SK-N-SH (cell line): ENCODE measurements at regions not wholly inside any gene's neighbourhood (a gene's known extent, or its start where the extent isn't known, plus 50 kb on each side); places are given as distances from the start of the nearest gene placed in this dataset.

Experiments
- CTCF ChIA-PET: fragments of 300-600, 350-600 bp; formaldehyde crosslinking; extraction: SDS; loops from one replicate; lab custom pipeline; 2021; lab: Yijun Ruan, JAX
- POLR2A ChIA-PET: fragments of 350-600 bp; sonication (Branson Sonifier 250); formaldehyde crosslinking; extraction: SDS; loops from one replicate; lab custom pipeline; 2020; ENCODE audit warnings: antibody characterized with exemption, inconsistent platforms; lab: Yijun Ruan, JAX
- DNase-seq: peaks from one replicate; pipeline ENCODE4 v3.0.0; 2012
- H2AFZ ChIP-seq: fragments of 200-600 bp; sonication (generic); 2 replicates; pipeline ENCODE4 v1.8.1; 2016; ENCODE audit warnings: antibody characterized with exemption, mild to moderate bottlenecking, low read depth
- H3F3A ChIP-seq: fragments of 200-600 bp; sonication (generic); replicated peaks from 2 replicates; pipeline ENCODE3; 2016; ENCODE audit warnings: antibody characterized with exemption, mild to moderate bottlenecking; ENCODE audit not compliant: insufficient read depth
- H3K27ac ChIP-seq, 2 experiments: fragments of 200-500 bp in 1 of 2; fragments of 200-600 bp in 1 of 2; sonication (Bioruptor generic) in 1 of 2; sonication (generic), shearing (Covaris generic) in 1 of 2; 2 replicates each; pipeline versions ENCODE4 v1.5.1 to v1.6.1; 2014 to 2016; ENCODE audit warnings: low read depth in 2 of 2, inconsistent platforms in 1 of 2, low read length in 1 of 2, mild to moderate bottlenecking in 1 of 2, mixed read lengths in 1 of 2
- H3K27me3 ChIP-seq: fragments of 200-600 bp; sonication (generic), shearing (Covaris generic); 2 replicates; pipeline ENCODE4 v1.6.1; 2016; ENCODE audit warnings: mixed run types; ENCODE audit not compliant: insufficient read depth
- H3K36me3 ChIP-seq, 2 experiments: fragments of 200-500 bp in 1 of 2; fragments of 200-600 bp in 1 of 2; sonication (Bioruptor generic) in 1 of 2; sonication (generic) in 1 of 2; replicated peaks in 1 of 2; 2 replicates each; pipeline versions ENCODE3 to v1.5.1; 2014 to 2016; ENCODE audit warnings: low read length in 1 of 2, mild to moderate bottlenecking in 1 of 2; ENCODE audit not compliant: insufficient read depth in 2 of 2, control insufficient read depth in 1 of 2
- H3K4me1 ChIP-seq, 2 experiments: fragments of 200-500 bp in 1 of 2; fragments of 200-600 bp in 1 of 2; sonication (Bioruptor generic) in 1 of 2; sonication (generic), shearing (Covaris generic) in 1 of 2; 2 replicates each; pipeline versions ENCODE4 v1.5.1 to v1.6.1; 2014 to 2016; ENCODE audit warnings: low read depth in 1 of 2, low read length in 1 of 2, mixed run types in 1 of 2; ENCODE audit not compliant: insufficient read depth in 2 of 2, control insufficient read depth in 1 of 2
- H3K4me2 ChIP-seq: fragments of 200-600 bp; sonication (generic), shearing (Covaris generic); 2 replicates; pipeline ENCODE4 v1.6.1; 2017; ENCODE audit warnings: mixed run types
- H3K4me3 ChIP-seq, 2 experiments: fragments of 200-500 bp in 1 of 2; fragments of 200-600 bp in 1 of 2; sonication (Bioruptor generic) in 1 of 2; sonication (generic), shearing (Covaris generic) in 1 of 2; 2 replicates each; pipeline versions ENCODE4 v1.5.1 to v1.8.1; 2014 to 2016; ENCODE audit warnings: low read depth in 2 of 2, inconsistent platforms in 1 of 2, low read length in 1 of 2, mild to moderate bottlenecking in 1 of 2, mixed read lengths in 1 of 2, moderate library complexity in 1 of 2
- H3K79me2 ChIP-seq: fragments of 200-600 bp; sonication (generic); 2 replicates; pipeline ENCODE4 v1.8.1; 2017; ENCODE audit warnings: mild to moderate bottlenecking; ENCODE audit not compliant: insufficient read depth
- H3K9ac ChIP-seq: fragments of 200-600 bp; sonication (generic); 2 replicates; pipeline ENCODE4 v1.6.1; 2017; ENCODE audit warnings: mixed run types
- H3K9me2 ChIP-seq: fragments of 200-600 bp; sonication (generic); 2 replicates; pipeline ENCODE4 v1.6.1; 2017; ENCODE audit warnings: mixed run types
- H3K9me3 ChIP-seq: fragments of 200-600 bp; sonication (generic); 2 replicates; pipeline ENCODE4 v1.6.1; 2017; ENCODE audit warnings: mixed run types, mild to moderate bottlenecking, moderate library complexity
- H4K20me1 ChIP-seq: fragments of 200-600 bp; sonication (generic); 2 replicates; pipeline ENCODE4 v1.6.1; 2017; ENCODE audit warnings: mild to moderate bottlenecking, mixed run types; ENCODE audit not compliant: insufficient read depth
- ELF1 ChIP-seq: IDR thresholded peaks from 2 replicates; pipeline ENCODE4 v1.4.0; 2012
- EP300 ChIP-seq, 2 experiments: IDR thresholded peaks; 2 replicates each; pipeline versions ENCODE4 v1.4.0 to v1.6.1; 2012; ENCODE audit warnings: borderline replicate concordance in 1 of 2, low read depth in 1 of 2, low read length in 1 of 2
- EZH2phosphoT487 ChIP-seq: fragments of 200-600 bp; sonication (generic); IDR thresholded peaks from 2 replicates; pipeline ENCODE4 v1.6.1; 2017; ENCODE audit warnings: low read depth, mixed run types, mild to moderate bottlenecking, antibody characterized with exemption, moderate library complexity, borderline replicate concordance
- FOXJ3 ChIP-seq: sonication (generic); formaldehyde crosslinking; IDR thresholded peaks from 2 replicates; pipeline ENCODE4 v1.5.1; 2020; ENCODE audit warnings: mild to moderate bottlenecking, missing genetic modification reagents
- FOXM1 ChIP-seq: IDR thresholded peaks from 2 replicates; pipeline ENCODE4 v1.4.0; 2012; ENCODE audit warnings: low read depth, mild to moderate bottlenecking
- JUND ChIP-seq: IDR thresholded peaks from 2 replicates; pipeline ENCODE4 v1.4.0; 2012
- RAD21 ChIP-seq: IDR thresholded peaks from 2 replicates; pipeline ENCODE4 v1.6.1; 2012; ENCODE audit warnings: mild to moderate bottlenecking, low read length
- RCOR1 ChIP-seq: fragments of 150-350 bp; IDR thresholded peaks from 2 replicates; pipeline ENCODE4 v1.6.1; 2017; ENCODE audit warnings: antibody characterized with exemption, low read length
- REST ChIP-seq: IDR thresholded peaks from 2 replicates; pipeline ENCODE4 v1.6.1; 2012; ENCODE audit warnings: mild to moderate bottlenecking, low read depth, low read length, moderate library complexity
- RFX5 ChIP-seq: IDR thresholded peaks from 2 replicates; pipeline ENCODE4 v1.6.1; 2012; ENCODE audit warnings: mild to moderate bottlenecking, improper control_type of control experiment, low read length
- SIN3A ChIP-seq: IDR thresholded peaks from 2 replicates; pipeline ENCODE4 v1.6.1; 2012; ENCODE audit warnings: low read depth, mild to moderate bottlenecking, low read length, moderate library complexity, borderline replicate concordance
- SMC3 ChIP-seq: IDR thresholded peaks from 2 replicates; pipeline ENCODE4 v1.6.1; 2012; ENCODE audit warnings: low read depth, low read length, improper control_type of control experiment
- TEAD4 ChIP-seq: IDR thresholded peaks from 2 replicates; pipeline ENCODE4 v1.4.0; 2012; ENCODE audit warnings: mild to moderate bottlenecking, borderline replicate concordance; ENCODE audit not compliant: insufficient read depth
- YY1 ChIP-seq: IDR thresholded peaks from 2 replicates; pipeline ENCODE4 v1.4.0; 2012; ENCODE audit warnings: low read depth, mild to moderate bottlenecking
- ZBTB33 ChIP-seq: IDR thresholded peaks from 2 replicates; pipeline ENCODE4 v1.4.0; 2012; ENCODE audit warnings: low read depth, borderline replicate concordance
- WGBS: methylation state at CpG from one replicate; pipeline ENCODE4 v1.1.6; 2017; ENCODE audit warnings: low lambda C conversion rate; 5-methylcytosine and 5-hydroxymethylcytosine counted together
- TF ChIP-seq, protein P1 (sequence below): fragments of 200-600 bp; sonication (generic); IDR thresholded peaks from 2 replicates; pipeline ENCODE4 v1.6.1; 2017; ENCODE audit warnings: antibody characterized with exemption, mild to moderate bottlenecking, moderate library complexity

- Histone ChIP-seq H3K27me3 (no peaks in the 10 kb centered on the region; the same call in 1 of the 2 replicates), H2AFZ (no peak overlapping the region), H3K36me3 (no peaks in the 10 kb centered on the region), H3K27ac (no peak overlapping the region), H3K4me1 (no peaks in the 10 kb centered on the region), H4K20me1 (no peaks in the 10 kb centered on the region), H3K4me3 (no peak overlapping the region), H3F3A (no peaks in the 10 kb centered on the region), H3K4me2 (no peak overlapping the region), H3K9me3 (no peaks in the 10 kb centered on the region), H3K9ac (no peak overlapping the region), H3K9me2 (no peaks in the 10 kb centered on the region), H3K79me2 (no peaks in the 10 kb centered on the region)
- POLR2A ChIA-PET = no interaction called here
- CTCF ChIA-PET = no interaction called here
- no peak for TF ChIP-seq SIN3A
- no peak for TF ChIP-seq JUND
- TF ChIP-seq RAD21 = no peak
- TF ChIP-seq RCOR1 = no peak
- TF ChIP-seq REST = no peak
- TF ChIP-seq EZH2phosphoT487 = no peak
- no peak for TF ChIP-seq FOXJ3 (CRISPR knock-in tag)
- no peak for TF ChIP-seq FOXM1
- TF ChIP-seq RFX5 = no peak
- no peak for TF ChIP-seq YY1
- TF ChIP-seq ELF1 = no peak
- no peak for TF ChIP-seq EP300 (IDR thresholded peaks at IDR 0.05; ENCODE audit: borderline replicate concordance in 1 of 2, low read depth in 1 of 2, low read length in 1 of 2)
- TF ChIP-seq SMC3 = no peak
- 9% methylated on average over 6 of the region's 6 CpGs for WGBS
- DNase-seq = no peak
These were observed 481.9 kb upstream of the FOXG1 start for GRCh38 chr14:28284546-28285300.

DNA sequence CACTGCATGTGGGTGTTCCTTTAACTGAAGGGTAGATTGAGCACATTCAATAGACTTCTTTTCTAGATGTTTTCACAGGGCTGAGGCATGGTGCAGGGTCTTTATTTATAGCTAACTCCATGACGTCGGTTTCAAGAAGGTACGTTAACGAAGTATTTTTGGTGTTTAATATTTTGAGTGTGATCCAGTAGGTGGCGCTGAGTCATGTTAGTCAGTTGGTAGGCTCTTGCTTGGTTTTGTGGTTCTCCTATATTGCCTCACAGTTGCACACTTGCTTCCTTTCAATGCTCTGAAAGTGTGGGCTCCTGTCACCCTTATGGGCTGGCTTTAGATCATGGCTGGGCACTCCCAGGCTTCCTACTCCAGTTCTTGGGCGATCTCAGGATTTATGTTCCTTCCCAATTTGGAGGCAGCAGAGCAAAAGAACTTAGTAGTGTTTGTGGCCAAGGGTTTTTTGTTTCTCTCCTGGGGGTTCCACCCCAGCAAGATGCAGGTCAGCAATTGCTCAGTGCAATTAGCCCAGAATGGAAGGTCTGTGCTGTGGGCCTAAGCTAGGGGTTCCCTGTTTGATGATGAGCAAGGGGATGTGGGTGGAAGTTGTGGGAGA lies 471.6 kb upstream of the FOXG1 start:
- H3K36me3 ChIP-seq = no peaks in the 10 kb centered on the region
- no peaks in the 10 kb centered on the region for H3K9me2 ChIP-seq
- H3K4me1 ChIP-seq = no peaks in the 10 kb centered on the region
- TF ChIP-seq SMC3 = peak; percentile 47
- TF ChIP-seq TEAD4 = no peak
- no peak for TF ChIP-seq ZBTB33
- TF ChIP-seq, protein P1, sequence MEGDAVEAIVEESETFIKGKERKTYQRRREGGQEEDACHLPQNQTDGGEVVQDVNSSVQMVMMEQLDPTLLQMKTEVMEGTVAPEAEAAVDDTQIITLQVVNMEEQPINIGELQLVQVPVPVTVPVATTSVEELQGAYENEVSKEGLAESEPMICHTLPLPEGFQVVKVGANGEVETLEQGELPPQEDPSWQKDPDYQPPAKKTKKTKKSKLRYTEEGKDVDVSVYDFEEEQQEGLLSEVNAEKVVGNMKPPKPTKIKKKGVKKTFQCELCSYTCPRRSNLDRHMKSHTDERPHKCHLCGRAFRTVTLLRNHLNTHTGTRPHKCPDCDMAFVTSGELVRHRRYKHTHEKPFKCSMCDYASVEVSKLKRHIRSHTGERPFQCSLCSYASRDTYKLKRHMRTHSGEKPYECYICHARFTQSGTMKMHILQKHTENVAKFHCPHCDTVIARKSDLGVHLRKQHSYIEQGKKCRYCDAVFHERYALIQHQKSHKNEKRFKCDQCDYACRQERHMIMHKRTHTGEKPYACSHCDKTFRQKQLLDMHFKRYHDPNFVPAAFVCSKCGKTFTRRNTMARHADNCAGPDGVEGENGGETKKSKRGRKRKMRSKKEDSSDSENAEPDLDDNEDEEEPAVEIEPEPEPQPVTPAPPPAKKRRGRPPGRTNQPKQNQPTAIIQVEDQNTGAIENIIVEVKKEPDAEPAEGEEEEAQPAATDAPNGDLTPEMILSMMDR = peak; percentile 64
- TF ChIP-seq RAD21 = peak; percentile 49
- TF ChIP-seq, all 33 proteins: peak for 3
- Histone ChIP-seq H3K9ac (no peak overlapping the region), H4K20me1 (no peaks in the 10 kb centered on the region), H3K4me2 (no peak overlapping the region), H3K27me3 (peaks cover 11% of the 10 kb centered on the region; the same call in 1 of the 2 replicates), H3F3A (no peaks in the 10 kb centered on the region), H3K9me3 (no peaks in the 10 kb centered on the region), H3K27ac (no peak overlapping the region), H2AFZ (no peak overlapping the region), H3K79me2 (no peaks in the 10 kb centered on the region), H3K4me3 (no peak overlapping the region)
- CTCF ChIA-PET = interaction anchor here (1.0 to 2.5 kb wide), 4 partner anchors 13 to 314 kb away, joined by 4 to 9 read pairs (median 6); no protein-coding TSS in a partner anchor
- 9% methylated on average over 6 of the region's 6 CpGs for WGBS
- POLR2A ChIA-PET = no interaction called here
- peak; percentile 1 for DNase-seq
